ENCODE measurements at regions not wholly inside any gene's neighbourhood (a gene's known extent, or its start where the extent isn't known, plus 50 kb on each side); places are given as distances from the start of the nearest gene placed in this dataset.
"Not testable (repeated sequence)": the region's sequence is repeated elsewhere in the genome, so short reads cannot be mapped to it uniquely, and the experiment has no call there.

GRCh38 chr6:119799596-119800509, 450.3 kb upstream of the MAN1A1 start:
- H3K9me3 Mint-ChIP-seq: peaks cover 3% of the 10 kb centered on the region
- ATAC-seq (ENCODE audit: low read depth): no peak
- H3K27ac Mint-ChIP-seq: no peak overlapping the region
- H3K27me3 Mint-ChIP-seq: peaks cover 2% of the 10 kb centered on the region
- DNase-seq (ENCODE audit: low spot score in 2 of 2): no peak
- H3K4me1 Mint-ChIP-seq: no peaks in the 10 kb centered on the region
- no peak overlapping the region for H3K4me3 Mint-ChIP-seq
- no peaks in the 10 kb centered on the region for H3K36me3 Mint-ChIP-seq

GRCh38 chr6:119791736-119792135, 442.2 kb upstream of the MAN1A1 start:
- H3K27ac Mint-ChIP-seq: no peak overlapping the region
- H3K9me3 Mint-ChIP-seq: no peaks in the 10 kb centered on the region
- no peaks in the 10 kb centered on the region for H3K4me1 Mint-ChIP-seq
- H3K27me3 Mint-ChIP-seq: no peaks in the 10 kb centered on the region
- H3K4me3 Mint-ChIP-seq: no peak overlapping the region
- no peak for ATAC-seq (ENCODE audit: low read depth)
- no peak for DNase-seq (ENCODE audit: low spot score in 2 of 2)
- H3K36me3 Mint-ChIP-seq: no peaks in the 10 kb centered on the region

- no peaks in the 10 kb centered on the region for H3K4me1 Mint-ChIP-seq
- peaks cover 11% of the 10 kb centered on the region for H3K27me3 Mint-ChIP-seq
- no peak for DNase-seq (ENCODE audit: low spot score in 2 of 2)
- H3K9me3 Mint-ChIP-seq: peaks cover 3% of the 10 kb centered on the region
- H3K27ac Mint-ChIP-seq: no peak overlapping the region
- H3K4me3 Mint-ChIP-seq: no peak overlapping the region
- no peak for ATAC-seq (ENCODE audit: low read depth)
- no peaks in the 10 kb centered on the region for H3K36me3 Mint-ChIP-seq
Measured at GRCh38 chr6:119781365-119781764, 431.8 kb upstream of the MAN1A1 start.

GRCh38 chr6:119768201-119768600, 418.6 kb upstream of the MAN1A1 start:
- DNase-seq (ENCODE audit: low spot score in 2 of 2) (no peak), ATAC-seq (ENCODE audit: low read depth) (no peak)
- Mint-ChIP-seq H3K4me1 (peaks cover 7% of the 10 kb centered on the region), H3K4me3 (no peak overlapping the region), H3K36me3 (no peaks in the 10 kb centered on the region), H3K9me3 (peaks cover 6% of the 10 kb centered on the region), H3K27ac (no peak overlapping the region), H3K27me3 (peaks cover 5% of the 10 kb centered on the region)

- Mint-ChIP-seq H3K27ac (no peak overlapping the region), H3K4me3 (no peak overlapping the region), H3K27me3 (peaks cover 3% of the 10 kb centered on the region), H3K4me1 (peaks cover 7% of the 10 kb centered on the region), H3K36me3 (no peaks in the 10 kb centered on the region), H3K9me3 (no peaks in the 10 kb centered on the region)
- ATAC-seq (ENCODE audit: low read depth): no peak
- no peak for DNase-seq (ENCODE audit: low spot score in 2 of 2)
Measured at GRCh38 chr6:119764927-119765681, 415.5 kb upstream of the MAN1A1 start.

GRCh38 chr6:119760046-119760445, 410.5 kb upstream of the MAN1A1 start:
- no peaks in the 10 kb centered on the region for H3K4me1 Mint-ChIP-seq
- ATAC-seq (ENCODE audit: low read depth) (no peak), DNase-seq (ENCODE audit: low spot score in 2 of 2) (no peak)
- H3K4me3 Mint-ChIP-seq: no peak overlapping the region
- H3K36me3 Mint-ChIP-seq: no peaks in the 10 kb centered on the region
- H3K27me3 Mint-ChIP-seq: peaks cover 8% of the 10 kb centered on the region
- H3K27ac Mint-ChIP-seq: no peak overlapping the region
- no peaks in the 10 kb centered on the region for H3K9me3 Mint-ChIP-seq

GRCh38 chr6:119758385-119758784, 408.8 kb upstream of the MAN1A1 start:
- Mint-ChIP-seq H3K9me3 (no peaks in the 10 kb centered on the region), H3K4me1 (no peaks in the 10 kb centered on the region), H3K4me3 (no peak overlapping the region), H3K27ac (no peak overlapping the region), H3K27me3 (peaks cover 7% of the 10 kb centered on the region), H3K36me3 (no peaks in the 10 kb centered on the region)
- ATAC-seq (ENCODE audit: low read depth) (no peak), DNase-seq (ENCODE audit: low spot score in 2 of 2) (no peak)

- no peaks in the 10 kb centered on the region for H3K9me3 Mint-ChIP-seq
- no peaks in the 10 kb centered on the region for H3K4me1 Mint-ChIP-seq
- no peak for ATAC-seq (ENCODE audit: low read depth)
- no peak overlapping the region for H3K4me3 Mint-ChIP-seq
- no peak overlapping the region for H3K27ac Mint-ChIP-seq
- H3K27me3 Mint-ChIP-seq: peaks cover 7% of the 10 kb centered on the region
- DNase-seq (ENCODE audit: low spot score in 2 of 2): no peak
- no peaks in the 10 kb centered on the region for H3K36me3 Mint-ChIP-seq
Measured at GRCh38 chr6:119757467-119757866, 407.9 kb upstream of the MAN1A1 start.

- no peak overlapping the region for H3K27ac Mint-ChIP-seq
- ATAC-seq (ENCODE audit: low read depth) (peak; percentile 32), DNase-seq (ENCODE audit: low spot score in 2 of 2) (no peak)
- no peaks in the 10 kb centered on the region for H3K9me3 Mint-ChIP-seq
- H3K4me3 Mint-ChIP-seq: no peak overlapping the region
- H3K4me1 Mint-ChIP-seq: peaks cover 4% of the 10 kb centered on the region
- peaks cover 1% of the 10 kb centered on the region for H3K27me3 Mint-ChIP-seq
- no peaks in the 10 kb centered on the region for H3K36me3 Mint-ChIP-seq
Measured at GRCh38 chr6:119749335-119749734, 399.8 kb upstream of the MAN1A1 start.

GRCh38 chr6:119748535-119748934, 399.0 kb upstream of the MAN1A1 start:
- H3K9me3 Mint-ChIP-seq; H3K36me3 Mint-ChIP-seq; H3K4me3 Mint-ChIP-seq; DNase-seq (ENCODE audit: low spot score in 2 of 2); H3K27me3 Mint-ChIP-seq; H3K27ac Mint-ChIP-seq; ATAC-seq (ENCODE audit: low read depth); H3K4me1 Mint-ChIP-seq: not testable (repeated sequence)

GRCh38 chr6:119742188-119742803, 392.7 kb upstream of the MAN1A1 start:
- DNase-seq (ENCODE audit: low spot score in 2 of 2) (peak; percentile 50 to 58), ATAC-seq (ENCODE audit: low read depth) (peak; percentile 62)
- Mint-ChIP-seq H3K4me3 (no peak overlapping the region), H3K27me3 (peaks cover 2% of the 10 kb centered on the region), H3K4me1 (peaks cover 5% of the 10 kb centered on the region), H3K27ac (no peak overlapping the region), H3K36me3 (no peaks in the 10 kb centered on the region), H3K9me3 (no peaks in the 10 kb centered on the region)

GRCh38 chr6:119739769-119740168, 390.2 kb upstream of the MAN1A1 start:
- no peak for DNase-seq (ENCODE audit: low spot score in 2 of 2)
- Mint-ChIP-seq H3K36me3 (no peaks in the 10 kb centered on the region), H3K27me3 (peaks cover 10% of the 10 kb centered on the region), H3K4me3 (no peak overlapping the region), H3K27ac (no peak overlapping the region), H3K4me1 (peaks cover 5% of the 10 kb centered on the region), H3K9me3 (no peaks in the 10 kb centered on the region)
- ATAC-seq (ENCODE audit: low read depth): no peak

- Mint-ChIP-seq H3K27me3 (peaks cover 12% of the 10 kb centered on the region), H3K9me3 (no peaks in the 10 kb centered on the region), H3K4me1 (peaks cover 5% of the 10 kb centered on the region), H3K27ac (no peak overlapping the region), H3K4me3 (no peak overlapping the region), H3K36me3 (no peaks in the 10 kb centered on the region)
- ATAC-seq (ENCODE audit: low read depth): no peak
- DNase-seq (ENCODE audit: low spot score in 2 of 2): no peak
Measured at GRCh38 chr6:119738425-119738824, 388.9 kb upstream of the MAN1A1 start.

Measured in memory B cell (primary cell).